ENCODE measurements at regions not wholly inside any gene's neighbourhood (a gene's known extent, or its start where the extent isn't known, plus 50 kb on each side); places are given as distances from the start of the nearest gene placed in this dataset.

- intact Hi-C loops (cut with micrococcal nuclease): no loop called here
- Histone ChIP-seq H3K36me3 (ENCODE audit: low read depth, low read length) (no peaks in the 10 kb centered on the region), H3K9ac (ENCODE audit: low read length) (no peak overlapping the region), H3K79me2 (ENCODE audit: low read length) (no peaks in the 10 kb centered on the region), H3K27me3 (ENCODE audit: low read length) (no peaks in the 10 kb centered on the region), H3K4me2 (ENCODE audit: low read length) (no peak overlapping the region), H3K9me3 (ENCODE audit: low read length) (no peaks in the 10 kb centered on the region), H3K27ac (ENCODE audit: low read length) (no peak overlapping the region), H3K4me3 (ENCODE audit: low read length) (no peak overlapping the region), H3K4me1 (ENCODE audit: insufficient read depth, low read length) (no peaks in the 10 kb centered on the region), H4K20me1 (ENCODE audit: low read length) (no peaks in the 10 kb centered on the region), H2AFZ (ENCODE audit: low read length) (no peak overlapping the region), H3K9me2 (replicated peaks; ENCODE audit: low read length) (no peaks in the 10 kb centered on the region), H3F3A (ENCODE audit: low read length, unreplicated experiment) (no peaks in the 10 kb centered on the region)
- no peak for DNase-seq
- CTCF ChIA-PET: no interaction called here
- no TSS peak for BruUV-seq (replicated peaks)
- POLR2A ChIA-PET (ENCODE audit: unreplicated experiment): no interaction called here
- no peak for ATAC-seq
- TF ChIP-seq EZH2phosphoT487 (IDR thresholded peaks at IDR 0.05; ENCODE audit: borderline replicate concordance, low read length) (no peak), EZH2 (IDR thresholded peaks at IDR 0.05; ENCODE audit: low read length, unreplicated experiment) (no peak), CTCF (conservative IDR thresholded peaks at IDR 0.05; ENCODE audit: low read depth, low read length) (no peak)
Measured at GRCh38 chrX:129013574-129013973, 509.7 kb downstream of the SMARCA1 start.

- H4K20me1 ChIP-seq (ENCODE audit: low read length): no peaks in the 10 kb centered on the region
- H3K79me2 ChIP-seq (ENCODE audit: low read length): no peaks in the 10 kb centered on the region
- intact Hi-C loops (cut with micrococcal nuclease): no loop called here
- CTCF ChIA-PET: no interaction called here
- DNase-seq (no peak), ATAC-seq (no peak)
- no peaks in the 10 kb centered on the region for H3F3A ChIP-seq (ENCODE audit: low read length, unreplicated experiment)
- no TSS peak for BruUV-seq (replicated peaks)
- H3K27ac ChIP-seq (ENCODE audit: low read length): no peak overlapping the region
- no peaks in the 10 kb centered on the region for H3K27me3 ChIP-seq (ENCODE audit: low read length)
- POLR2A ChIA-PET (ENCODE audit: unreplicated experiment): no interaction called here
- H2AFZ ChIP-seq (ENCODE audit: low read length): no peak overlapping the region
- H3K36me3 ChIP-seq (ENCODE audit: low read depth, low read length): no peaks in the 10 kb centered on the region
- no peak overlapping the region for H3K4me3 ChIP-seq (ENCODE audit: low read length)
- H3K9me3 ChIP-seq (ENCODE audit: low read length): no peaks in the 10 kb centered on the region
- no peak overlapping the region for H3K4me2 ChIP-seq (ENCODE audit: low read length)
- H3K9me2 ChIP-seq (replicated peaks; ENCODE audit: low read length): no peaks in the 10 kb centered on the region
- no peak overlapping the region for H3K9ac ChIP-seq (ENCODE audit: low read length)
- TF ChIP-seq EZH2phosphoT487 (IDR thresholded peaks at IDR 0.05; ENCODE audit: borderline replicate concordance, low read length) (no peak), CTCF (conservative IDR thresholded peaks at IDR 0.05; ENCODE audit: low read depth, low read length) (no peak), EZH2 (IDR thresholded peaks at IDR 0.05; ENCODE audit: low read length, unreplicated experiment) (no peak)
- H3K4me1 ChIP-seq (ENCODE audit: insufficient read depth, low read length): no peaks in the 10 kb centered on the region
Measured at GRCh38 chrX:129007631-129008030, 515.7 kb downstream of the SMARCA1 start.

GRCh38 chrX:129006491-129006890 is 516.8 kb downstream of the SMARCA1 start:
- Histone ChIP-seq H3K27ac (ENCODE audit: low read length) (no peak overlapping the region), H3F3A (ENCODE audit: low read length, unreplicated experiment) (no peaks in the 10 kb centered on the region), H3K79me2 (ENCODE audit: low read length) (no peaks in the 10 kb centered on the region), H4K20me1 (ENCODE audit: low read length) (no peaks in the 10 kb centered on the region), H3K36me3 (ENCODE audit: low read depth, low read length) (no peaks in the 10 kb centered on the region), H3K9ac (ENCODE audit: low read length) (no peak overlapping the region), H3K4me1 (ENCODE audit: insufficient read depth, low read length) (no peaks in the 10 kb centered on the region), H3K9me3 (ENCODE audit: low read length) (no peaks in the 10 kb centered on the region), H3K9me2 (replicated peaks; ENCODE audit: low read length) (no peaks in the 10 kb centered on the region), H3K4me3 (ENCODE audit: low read length) (no peak overlapping the region), H2AFZ (ENCODE audit: low read length) (no peak overlapping the region), H3K27me3 (ENCODE audit: low read length) (no peaks in the 10 kb centered on the region), H3K4me2 (ENCODE audit: low read length) (no peak overlapping the region)
- ChIA-PET CTCF (no interaction called here), POLR2A (ENCODE audit: unreplicated experiment) (no interaction called here)
- DNase-seq: no peak
- intact Hi-C loops (cut with micrococcal nuclease): no loop called here
- TF ChIP-seq EZH2 (IDR thresholded peaks at IDR 0.05; ENCODE audit: low read length, unreplicated experiment) (no peak), EZH2phosphoT487 (IDR thresholded peaks at IDR 0.05; ENCODE audit: borderline replicate concordance, low read length) (no peak), CTCF (conservative IDR thresholded peaks at IDR 0.05; ENCODE audit: low read depth, low read length) (no peak)
- BruUV-seq (replicated peaks): no TSS peak
- no peak for ATAC-seq
